ENCODE measurements at regions not wholly inside any gene's neighbourhood (a gene's known extent, or its start where the extent isn't known, plus 50 kb on each side); places are given as distances from the start of the nearest gene placed in this dataset. TPM values are rescaled to one million over a fixed set of nuclear protein-coding genes. Genes with fewer than 3 reads are reported as not detected.

GRCh38 chr20:62591122-62591468 lies 51.2 kb upstream of the SLCO4A1 start:
- DNase-seq (no peak), ATAC-seq (no peak)
- H3K4me1 Mint-ChIP-seq (ENCODE audit: low read depth) = no peaks in the 10 kb centered on the region
- no peak overlapping the region for H3K27ac Mint-ChIP-seq
- H3K36me3 Mint-ChIP-seq (ENCODE audit: low read depth) = no peaks in the 10 kb centered on the region
- no peaks in the 10 kb centered on the region for H3K9me3 Mint-ChIP-seq
- TF ChIP-seq CTCF (IDR thresholded peaks at IDR 0.05) = no peak
- peaks cover 20% of the 10 kb centered on the region for H3K27me3 Mint-ChIP-seq
- ChIA-PET POLR2A (no interaction called here), CTCF (no interaction called here)
- H3K4me3 Mint-ChIP-seq = no peak overlapping the region
- intact Hi-C loops (cut with micrococcal nuclease) = no loop called here

- no peak overlapping the region for H3K27ac Mint-ChIP-seq
- ChIA-PET POLR2A (no interaction called here), CTCF (no interaction called here)
- intact Hi-C loops (cut with micrococcal nuclease) = no loop called here
- no peaks in the 10 kb centered on the region for H3K36me3 Mint-ChIP-seq (ENCODE audit: low read depth)
- DNase-seq (no peak), ATAC-seq (no peak)
- H3K4me3 Mint-ChIP-seq = no peak overlapping the region
- H3K27me3 Mint-ChIP-seq = peaks cover 20% of the 10 kb centered on the region
- no peaks in the 10 kb centered on the region for H3K9me3 Mint-ChIP-seq
- H3K4me1 Mint-ChIP-seq (ENCODE audit: low read depth) = no peaks in the 10 kb centered on the region
- TF ChIP-seq CTCF (IDR thresholded peaks at IDR 0.05) = no peak
Measured at GRCh38 chr20:62591591-62591990, 50.7 kb upstream of the SLCO4A1 start.

Small RNA genes lying in the stretch of these regions (microRNA-seq; reads per million reads assigned to microRNA genes)
- gene MIR1-1 (ENCODE audit: borderline microRNAs expressed, borderline replicate concordance) = not detected
- gene MIR133A2 (ENCODE audit: borderline microRNAs expressed, borderline replicate concordance) = not detected

All from activated CD8-positive, alpha-beta T cell treated with anti-CD3 and anti-CD28 coated beads for 36 hours (primary cell).